Keratinocyte (primary cell): ENCODE measurements at regions not wholly inside any gene's neighbourhood (a gene's known extent, or its start where the extent isn't known, plus 50 kb on each side); places are given as distances from the start of the nearest gene placed in this dataset.
A peak's percentile ranks its signal among the peaks of the same experiment; 100 is the strongest.

Source experiments
- DNase-seq: peaks from one replicate; pipeline ENCODE4 v3.0.0-alpha.2; 2011; ENCODE audit warnings: low read depth, missing footprints, low spot score
- FAIRE-seq: peaks from 2 replicates; lab custom pipeline; 2011; peaks lifted over from hg19 to GRCh38; lab: Jason Lieb, UNC
- H2AFZ ChIP-seq: 2 replicates; pipeline ENCODE4 v1.6.0; 2012; ENCODE audit warnings: low read length, control low read depth, inconsistent platforms; ENCODE audit not compliant: control insufficient read depth
- H3K27ac ChIP-seq: 2 replicates; pipeline ENCODE4 v1.5.1; 2011; ENCODE audit warnings: low read length; ENCODE audit not compliant: control insufficient read depth, insufficient read depth
- H3K27me3 ChIP-seq: 3 replicates; pipeline ENCODE4 v1.6.0; 2011; ENCODE audit warnings: low read length; ENCODE audit not compliant: control insufficient read depth, insufficient read depth; ENCODE audit errors: extremely low read depth
- H3K36me3 ChIP-seq, 2 experiments: 2 replicates in 1 of 2; 3 replicates in 1 of 2; pipeline ENCODE4 v1.5.1; 2011; ENCODE audit warnings: low read length in 2 of 2, mild to moderate bottlenecking in 1 of 2; ENCODE audit not compliant: control insufficient read depth in 2 of 2, insufficient read depth in 2 of 2; ENCODE audit errors: extremely low read depth in 1 of 2
- H3K4me1 ChIP-seq: 3 replicates; pipeline ENCODE4 v1.5.1; 2011; ENCODE audit warnings: low read length; ENCODE audit not compliant: control insufficient read depth, insufficient read depth; ENCODE audit errors: extremely low read depth
- H3K4me2 ChIP-seq: 3 replicates; pipeline ENCODE4 v1.6.0; 2011; ENCODE audit warnings: low read depth, low read length; ENCODE audit not compliant: control insufficient read depth, insufficient read depth; ENCODE audit errors: extremely low read depth
- H3K4me3 ChIP-seq, 3 experiments: fragments of 200-600 bp in 1 of 3; sonication (generic) in 1 of 3; 2 replicates in 2 of 3; 3 replicates in 1 of 3; pipeline ENCODE4 v1.5.1; 2011 to 2016; ENCODE audit warnings: low read length in 3 of 3, mild to moderate bottlenecking in 3 of 3, control low read depth in 2 of 3, inconsistent platforms in 1 of 3, low read depth in 1 of 3, mixed read lengths in 1 of 3, mixed run types in 1 of 3, moderate library complexity in 1 of 3; ENCODE audit not compliant: control insufficient read depth in 2 of 3, insufficient read depth in 2 of 3; ENCODE audit errors: extremely low read depth in 1 of 3
- H3K79me2 ChIP-seq: 2 replicates; pipeline ENCODE4 v1.6.0; 2012; ENCODE audit warnings: low read length; ENCODE audit not compliant: control insufficient read depth, insufficient read depth
- H3K9ac ChIP-seq: 3 replicates; pipeline ENCODE4 v1.6.0; 2011; ENCODE audit warnings: low read length; ENCODE audit not compliant: control insufficient read depth, insufficient read depth; ENCODE audit errors: extremely low read depth
- H3K9me1 ChIP-seq: 3 replicates; pipeline ENCODE4 v1.6.0; 2011; ENCODE audit warnings: low read length; ENCODE audit not compliant: control insufficient read depth, insufficient read depth; ENCODE audit errors: extremely low read depth
- H3K9me3 ChIP-seq: 2 replicates; pipeline ENCODE4 v1.5.1; 2012; ENCODE audit warnings: low read depth, low read length; ENCODE audit not compliant: control insufficient read depth
- H4K20me1 ChIP-seq: 3 replicates; pipeline ENCODE4 v1.6.0; 2011; ENCODE audit warnings: low read length; ENCODE audit not compliant: control insufficient read depth, insufficient read depth; ENCODE audit errors: extremely low read depth
- EZH2 ChIP-seq: IDR thresholded peaks from one replicate; pipeline ENCODE4 v1.6.1; 2012; ENCODE audit warnings: inconsistent platforms, mild to moderate bottlenecking, low read length, moderate library complexity
- dilution Hi-C: fragments of 300-500 bp; cut with MboI; formaldehyde crosslinking; loops from one replicate; pipeline ENCODE4 v1.7.0; 2020; ENCODE audit warnings: low sequenced_read_pairs; ENCODE audit not compliant: extremely low pct_ligation_motif_present
- TF ChIP-seq, protein P1 (sequence below), 3 experiments: IDR thresholded peaks in 1 of 3; conservative IDR thresholded peaks in 1 of 3; optimal IDR thresholded peaks in 1 of 3; 2 replicates in 2 of 3; 3 replicates in 1 of 3; pipeline versions ENCODE3 to v1.5.1; 2011; ENCODE audit warnings: low read length in 3 of 3, mild to moderate bottlenecking in 3 of 3, moderate library complexity in 2 of 3, control low read depth in 1 of 3, inconsistent platforms in 1 of 3; ENCODE audit not compliant: insufficient read depth in 2 of 3; ENCODE audit errors: extremely low read depth in 1 of 3

DNA sequence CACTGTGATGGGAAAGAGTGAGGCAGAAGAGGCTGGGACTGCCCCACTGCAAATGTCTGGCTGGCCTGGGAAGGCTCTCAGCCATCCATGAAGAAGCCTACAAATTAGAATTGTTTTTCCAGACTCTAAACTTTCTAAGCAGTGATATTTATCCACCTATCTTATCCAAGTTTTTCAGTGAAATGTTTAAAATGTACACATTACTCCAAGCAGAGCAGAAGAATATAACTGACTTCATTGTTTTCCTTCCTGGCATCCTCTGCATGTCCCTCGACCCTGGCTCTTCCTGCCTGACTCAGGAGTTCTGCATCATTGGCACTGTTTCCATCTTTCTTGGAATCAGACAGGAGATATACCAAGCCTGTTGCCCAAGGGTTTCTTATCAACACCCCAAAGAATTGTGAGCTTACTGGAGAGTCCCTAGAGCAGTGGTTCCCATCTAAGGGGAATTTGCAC is 401.5 kb upstream of the PROK2 start:
- Histone ChIP-seq H3K4me3 (no peak overlapping the region), H3K27ac (peak overlapping the region; percentile 17), H3K4me1 (peaks cover 12% of the 10 kb centered on the region), H3K9ac (no peak overlapping the region), H3K9me1 (no peaks in the 10 kb centered on the region), H3K9me3 (no peaks in the 10 kb centered on the region), H2AFZ (no peak overlapping the region), H4K20me1 (no peaks in the 10 kb centered on the region), H3K36me3 (no peaks in the 10 kb centered on the region), H3K27me3 (no peaks in the 10 kb centered on the region), H3K4me2 (peak overlapping the region; percentile 44), H3K79me2 (no peaks in the 10 kb centered on the region)
- FAIRE-seq = peak; percentile 44
- dilution Hi-C loops = no loop called here
- no peak for TF ChIP-seq EZH2
- TF ChIP-seq, protein P1, sequence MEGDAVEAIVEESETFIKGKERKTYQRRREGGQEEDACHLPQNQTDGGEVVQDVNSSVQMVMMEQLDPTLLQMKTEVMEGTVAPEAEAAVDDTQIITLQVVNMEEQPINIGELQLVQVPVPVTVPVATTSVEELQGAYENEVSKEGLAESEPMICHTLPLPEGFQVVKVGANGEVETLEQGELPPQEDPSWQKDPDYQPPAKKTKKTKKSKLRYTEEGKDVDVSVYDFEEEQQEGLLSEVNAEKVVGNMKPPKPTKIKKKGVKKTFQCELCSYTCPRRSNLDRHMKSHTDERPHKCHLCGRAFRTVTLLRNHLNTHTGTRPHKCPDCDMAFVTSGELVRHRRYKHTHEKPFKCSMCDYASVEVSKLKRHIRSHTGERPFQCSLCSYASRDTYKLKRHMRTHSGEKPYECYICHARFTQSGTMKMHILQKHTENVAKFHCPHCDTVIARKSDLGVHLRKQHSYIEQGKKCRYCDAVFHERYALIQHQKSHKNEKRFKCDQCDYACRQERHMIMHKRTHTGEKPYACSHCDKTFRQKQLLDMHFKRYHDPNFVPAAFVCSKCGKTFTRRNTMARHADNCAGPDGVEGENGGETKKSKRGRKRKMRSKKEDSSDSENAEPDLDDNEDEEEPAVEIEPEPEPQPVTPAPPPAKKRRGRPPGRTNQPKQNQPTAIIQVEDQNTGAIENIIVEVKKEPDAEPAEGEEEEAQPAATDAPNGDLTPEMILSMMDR (optimal IDR thresholded peaks at IDR 0.05 in 1 of 3, IDR thresholded peaks at IDR 0.05 in 1 of 3, conservative IDR thresholded peaks at IDR 0.05 in 1 of 3; ENCODE audit: extremely low read depth in 1 of 3, insufficient read depth in 2 of 3, low read length in 3 of 3) = no peak
- DNase-seq = no peak

- Histone ChIP-seq H3K9me3 (no peaks in the 10 kb centered on the region), H3K9me1 (no peaks in the 10 kb centered on the region), H3K36me3 (no peaks in the 10 kb centered on the region), H3K4me1 (peaks cover 12% of the 10 kb centered on the region), H3K79me2 (no peaks in the 10 kb centered on the region), H3K27me3 (no peaks in the 10 kb centered on the region), H3K4me2 (peak overlapping the region; percentile 44), H4K20me1 (no peaks in the 10 kb centered on the region), H3K9ac (no peak overlapping the region), H3K27ac (peak overlapping the region; percentile 17), H3K4me3 (no peak overlapping the region), H2AFZ (no peak overlapping the region)
- FAIRE-seq = peak; percentile 77
- dilution Hi-C loops = no loop called here
- peak; percentile 7 for DNase-seq
- TF ChIP-seq, protein P1 (optimal IDR thresholded peaks at IDR 0.05 in 1 of 3, IDR thresholded peaks at IDR 0.05 in 1 of 3, conservative IDR thresholded peaks at IDR 0.05 in 1 of 3; ENCODE audit: extremely low read depth in 1 of 3, insufficient read depth in 2 of 3, low read length in 3 of 3) = no peak
- no peak for TF ChIP-seq EZH2
Observed at GRCh38 chr3:72185549-72186399, 400.8 kb upstream of the PROK2 start.
